Panc1 (cell line): ENCODE measurements at regions not wholly inside any gene's neighbourhood (a gene's known extent, or its start where the extent isn't known, plus 50 kb on each side); places are given as distances from the start of the nearest gene placed in this dataset.

Source experiments
- ATAC-seq: fragments of 200-7000 bp; cut with Tn5 transposase; 2 replicates; pipeline ENCODE4 v1.9.1; 2020; ENCODE audit warnings: mild to moderate bottlenecking, moderate library complexity
- BruUV-seq: library from RNA; stranded (reverse); fragments of 400-500 nt; replicated peaks from 2 replicates; lab custom pipeline; 2021; lab: Mats Ljungman, UMichigan
- CTCF ChIA-PET: fragments of 300-600 bp; sonication (Branson Sonifier 250); formaldehyde crosslinking; loops from one replicate; lab custom pipeline; 2022; ENCODE audit warnings: antibody characterized with exemption; lab: Charles Lee
- POLR2A ChIA-PET: fragments of 300-600 bp; sonication (Branson Sonifier 250); formaldehyde crosslinking; loops from one replicate; lab custom pipeline; 2022; ENCODE audit warnings: antibody characterized with exemption; lab: Charles Lee
- DNase-seq: peaks from one replicate; pipeline ENCODE4 v3.0.0-alpha.2; 2010; ENCODE audit warnings: low read depth, low spot score
- H3K27ac ChIP-seq: 2 replicates; pipeline ENCODE4 v1.5.1; 2011; ENCODE audit warnings: mild to moderate bottlenecking, low read length, inconsistent platforms
- H3K27me3 ChIP-seq: fragments of 200-500 bp; sonication (Bioruptor generic); 2 replicates; pipeline ENCODE4 v1.6.0; 2014; ENCODE audit warnings: low read length, inconsistent platforms; ENCODE audit not compliant: control insufficient read depth, insufficient read depth
- H3K36me3 ChIP-seq: fragments of 200-500 bp; sonication (Bioruptor generic); 2 replicates; pipeline ENCODE4 v1.5.1; 2014; ENCODE audit warnings: inconsistent platforms, mild to moderate bottlenecking, low read length, moderate library complexity; ENCODE audit not compliant: control insufficient read depth, insufficient read depth
- H3K4me1 ChIP-seq: 2 replicates; pipeline ENCODE4 v1.5.1; 2011; ENCODE audit warnings: inconsistent platforms, mild to moderate bottlenecking, low read length, moderate library complexity; ENCODE audit not compliant: control insufficient read depth, insufficient read depth
- H3K4me3 ChIP-seq, 2 experiments: 2 replicates each; pipeline ENCODE4 v1.5.1; 2011 to 2012; ENCODE audit warnings: low read depth in 2 of 2, low read length in 2 of 2, mild to moderate bottlenecking in 2 of 2, inconsistent platforms in 1 of 2, moderate library complexity in 1 of 2
- H3K9me3 ChIP-seq: fragments of 200-500 bp; sonication (Bioruptor generic); 2 replicates; pipeline ENCODE4 v1.5.1; 2014; ENCODE audit warnings: low read depth, mild to moderate bottlenecking, inconsistent platforms, low read length, moderate library complexity; ENCODE audit not compliant: control insufficient read depth, insufficient read depth
- CTCF ChIP-seq: fragments of 450-650 bp; IDR thresholded peaks from 2 replicates; pipeline ENCODE4 v1.5.1; 2017; ENCODE audit warnings: mild to moderate bottlenecking
- POLR2AphosphoS5 ChIP-seq: IDR thresholded peaks from 2 replicates; pipeline ENCODE4 v1.6.1; 2012; ENCODE audit warnings: mild to moderate bottlenecking, low read depth, low read length, moderate library complexity
- REST ChIP-seq, 2 experiments: IDR thresholded peaks; 2 replicates each; pipeline ENCODE4 v1.6.1; 2011 to 2012; ENCODE audit warnings: low read depth in 2 of 2, control low read depth in 1 of 2, low read length in 1 of 2, mild to moderate bottlenecking in 1 of 2, moderate library complexity in 1 of 2; ENCODE audit not compliant: insufficient read depth in 1 of 2
- SIN3A ChIP-seq: IDR thresholded peaks from 2 replicates; pipeline ENCODE4 v1.6.1; 2012; ENCODE audit warnings: low read depth, mild to moderate bottlenecking, low read length, moderate library complexity, borderline replicate concordance; ENCODE audit not compliant: insufficient read depth
- TCF7L2 ChIP-seq: IDR thresholded peaks from 2 replicates; pipeline ENCODE4 v1.6.1; 2011; ENCODE audit warnings: mild to moderate bottlenecking, low read depth, low read length, inconsistent platforms
- in situ Hi-C: cut with HindIII; loops from 2 replicates; pipeline ENCODE4 v1.10.0; 2016; ENCODE audit warnings: low sequenced_read_pairs, low pct_unique_long_range_greater_than_20kb
- intact Hi-C: fragments of 100-400 bp; cut with micrococcal nuclease; formaldehyde crosslinking; loops from one replicate; pipeline ENCODE4 v1.10.0; 2022; ENCODE audit not compliant: unreplicated experiment

DNA sequence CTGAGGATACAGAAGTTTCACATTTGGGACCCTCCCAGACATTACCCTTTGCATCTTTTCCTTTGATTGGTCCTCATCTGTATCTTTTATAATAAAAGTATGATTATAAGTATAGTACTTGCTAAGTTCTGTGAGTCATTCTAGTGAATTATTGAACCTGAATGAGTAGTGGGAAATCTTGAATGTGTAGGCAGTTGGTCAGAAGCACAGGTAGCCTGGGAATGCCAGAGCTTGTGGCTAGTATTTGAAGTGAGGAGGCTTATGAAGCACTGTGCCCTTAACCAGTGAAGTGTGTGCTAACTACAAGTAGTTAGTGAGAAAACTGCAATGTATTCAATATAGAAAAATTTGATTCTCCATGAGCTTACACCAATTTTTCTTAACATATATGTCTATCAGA, 257.6 kb downstream of the GRB14 start:
- no TSS peak for BruUV-seq
- ATAC-seq = no peak
- no peak for DNase-seq
- Histone ChIP-seq H3K36me3 (no peaks in the 10 kb centered on the region), H3K4me1 (no peaks in the 10 kb centered on the region), H3K9me3 (no peaks in the 10 kb centered on the region), H3K27ac (no peak overlapping the region), H3K4me3 (no peak overlapping the region), H3K27me3 (no peaks in the 10 kb centered on the region)
- TF ChIP-seq SIN3A = no peak
- TF ChIP-seq REST (IDR thresholded peaks at IDR 0.05; ENCODE audit: insufficient read depth in 1 of 2, low read depth in 2 of 2, low read length in 1 of 2) = no peak
- no peak for TF ChIP-seq POLR2AphosphoS5
- no peak for TF ChIP-seq CTCF
- TF ChIP-seq TCF7L2 = no peak
- intact Hi-C loops = no loop called here
- in situ Hi-C loops = no loop called here
- POLR2A ChIA-PET = no interaction called here
- CTCF ChIA-PET = no interaction called here

DNA sequence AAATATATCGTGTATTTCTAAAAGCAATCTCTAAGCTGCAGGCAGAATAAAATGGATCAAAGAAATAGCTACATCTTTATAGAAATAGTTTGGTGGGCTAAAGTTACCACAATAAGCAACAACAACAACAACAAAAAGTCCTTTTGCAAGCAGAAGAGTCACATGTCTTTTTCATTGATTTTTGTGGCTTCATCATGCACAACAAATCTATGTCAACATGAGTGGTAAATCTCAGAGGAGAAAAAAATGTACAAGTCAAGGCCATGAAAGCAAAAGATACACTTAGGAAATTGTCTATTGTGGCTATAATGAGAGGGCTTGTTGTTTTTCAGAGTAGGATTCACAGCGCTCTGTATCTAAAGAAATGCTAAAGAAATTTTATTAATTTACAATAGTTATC, 269.7 kb downstream of the GRB14 start:
- no peak for TF ChIP-seq REST (IDR thresholded peaks at IDR 0.05; ENCODE audit: insufficient read depth in 1 of 2, low read depth in 2 of 2, low read length in 1 of 2)
- no peak for TF ChIP-seq POLR2AphosphoS5
- no peak for TF ChIP-seq TCF7L2
- no peak for TF ChIP-seq CTCF
- TF ChIP-seq SIN3A = no peak
- no TSS peak for BruUV-seq
- POLR2A ChIA-PET = no interaction called here
- CTCF ChIA-PET = no interaction called here
- H3K9me3 ChIP-seq = no peaks in the 10 kb centered on the region
- ATAC-seq (no peak), DNase-seq (no peak)
- in situ Hi-C loops (no loop called here), intact Hi-C loops (no loop called here)
- no peak overlapping the region for H3K4me3 ChIP-seq
- no peaks in the 10 kb centered on the region for H3K4me1 ChIP-seq
- no peak overlapping the region for H3K27ac ChIP-seq
- H3K36me3 ChIP-seq = no peaks in the 10 kb centered on the region; the same call in 1 of the 2 replicates
- no peaks in the 10 kb centered on the region for H3K27me3 ChIP-seq
